HFF-Myc (cell line): ENCODE measurements at regions not wholly inside any gene's neighbourhood (a gene's known extent, or its start where the extent isn't known, plus 50 kb on each side); places are given as distances from the start of the nearest gene placed in this dataset.

ENCODE experiments used
- DNase-seq: peaks from one replicate; pipeline ENCODE4 v3.0.0-alpha.2; 2011; ENCODE audit warnings: low read depth; ENCODE audit errors: extremely low read depth
- H3K4me3 ChIP-seq: replicated peaks from 2 replicates; pipeline ENCODE4 v1.5.1; 2011; ENCODE audit warnings: low read depth, mild to moderate bottlenecking, control low read depth, low read length
- TF ChIP-seq, protein P1 (sequence below): IDR thresholded peaks from 2 replicates; pipeline ENCODE4 v1.5.1; 2012; ENCODE audit warnings: mild to moderate bottlenecking, low read depth, low read length, control low read depth; ENCODE audit errors: missing control alignments

DNA sequence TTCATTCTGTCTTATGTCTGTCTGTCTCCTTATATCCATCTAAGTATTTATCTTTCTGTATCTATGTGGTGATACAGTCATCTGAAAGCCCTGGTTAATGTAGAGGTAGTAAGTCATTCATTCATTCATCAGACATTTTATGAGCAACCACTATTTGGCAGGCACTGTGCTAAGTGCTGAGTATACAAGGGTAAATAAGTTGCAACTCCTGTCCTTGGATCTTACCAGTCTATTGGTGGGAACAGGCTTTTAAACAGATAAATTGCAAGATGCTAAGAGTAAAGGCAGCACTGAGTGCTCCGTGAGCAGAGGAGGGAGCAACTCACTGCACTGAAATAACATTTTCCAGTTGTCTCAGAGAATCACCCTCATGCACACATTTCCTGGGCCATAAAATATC is 68.6 kb downstream of the TMEM30B start:
- no peak overlapping the region for H3K4me3 ChIP-seq
- TF ChIP-seq, protein P1, sequence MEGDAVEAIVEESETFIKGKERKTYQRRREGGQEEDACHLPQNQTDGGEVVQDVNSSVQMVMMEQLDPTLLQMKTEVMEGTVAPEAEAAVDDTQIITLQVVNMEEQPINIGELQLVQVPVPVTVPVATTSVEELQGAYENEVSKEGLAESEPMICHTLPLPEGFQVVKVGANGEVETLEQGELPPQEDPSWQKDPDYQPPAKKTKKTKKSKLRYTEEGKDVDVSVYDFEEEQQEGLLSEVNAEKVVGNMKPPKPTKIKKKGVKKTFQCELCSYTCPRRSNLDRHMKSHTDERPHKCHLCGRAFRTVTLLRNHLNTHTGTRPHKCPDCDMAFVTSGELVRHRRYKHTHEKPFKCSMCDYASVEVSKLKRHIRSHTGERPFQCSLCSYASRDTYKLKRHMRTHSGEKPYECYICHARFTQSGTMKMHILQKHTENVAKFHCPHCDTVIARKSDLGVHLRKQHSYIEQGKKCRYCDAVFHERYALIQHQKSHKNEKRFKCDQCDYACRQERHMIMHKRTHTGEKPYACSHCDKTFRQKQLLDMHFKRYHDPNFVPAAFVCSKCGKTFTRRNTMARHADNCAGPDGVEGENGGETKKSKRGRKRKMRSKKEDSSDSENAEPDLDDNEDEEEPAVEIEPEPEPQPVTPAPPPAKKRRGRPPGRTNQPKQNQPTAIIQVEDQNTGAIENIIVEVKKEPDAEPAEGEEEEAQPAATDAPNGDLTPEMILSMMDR, result no peak
- DNase-seq, result no peak

DNA sequence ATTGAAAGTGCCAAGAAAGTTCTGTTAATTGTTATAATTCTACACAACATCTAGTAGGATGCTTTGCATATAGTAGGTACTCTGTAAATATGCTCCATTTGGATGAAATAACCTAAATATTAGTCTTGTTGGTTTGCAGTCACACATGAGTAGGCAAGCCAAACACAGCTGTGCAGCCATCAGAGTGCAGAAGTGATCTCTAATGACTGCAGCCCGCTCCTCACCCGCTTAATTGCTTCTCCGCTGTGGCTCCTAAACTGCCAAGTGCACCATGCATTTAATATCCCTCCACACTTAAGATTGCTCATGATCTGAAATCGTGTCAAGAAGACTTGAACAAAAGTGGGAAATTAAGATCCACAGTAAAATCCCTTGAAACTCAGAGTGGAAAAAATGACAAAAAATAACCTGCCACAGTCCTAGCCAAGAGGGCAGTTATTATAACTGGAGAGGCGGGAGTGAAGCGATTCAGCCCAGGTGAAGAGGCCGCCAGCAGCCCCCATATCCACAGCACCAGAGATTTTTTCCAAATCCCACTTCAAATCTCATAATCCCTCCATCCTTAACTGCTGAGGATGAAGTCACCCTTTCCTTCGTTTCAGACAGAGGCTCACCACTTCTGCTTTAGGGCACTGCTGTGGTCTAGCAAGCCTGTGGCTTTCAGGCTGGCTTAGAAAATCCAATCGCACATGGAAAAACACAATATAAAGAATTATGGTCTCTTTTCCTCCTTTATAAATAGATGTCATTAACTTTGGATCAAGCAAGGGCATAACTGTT is 69.5 kb downstream of the TMEM30B start:
- H3K4me3 ChIP-seq, result no peak overlapping the region
- no peak for DNase-seq
- TF ChIP-seq, protein P1, result no peak

DNA sequence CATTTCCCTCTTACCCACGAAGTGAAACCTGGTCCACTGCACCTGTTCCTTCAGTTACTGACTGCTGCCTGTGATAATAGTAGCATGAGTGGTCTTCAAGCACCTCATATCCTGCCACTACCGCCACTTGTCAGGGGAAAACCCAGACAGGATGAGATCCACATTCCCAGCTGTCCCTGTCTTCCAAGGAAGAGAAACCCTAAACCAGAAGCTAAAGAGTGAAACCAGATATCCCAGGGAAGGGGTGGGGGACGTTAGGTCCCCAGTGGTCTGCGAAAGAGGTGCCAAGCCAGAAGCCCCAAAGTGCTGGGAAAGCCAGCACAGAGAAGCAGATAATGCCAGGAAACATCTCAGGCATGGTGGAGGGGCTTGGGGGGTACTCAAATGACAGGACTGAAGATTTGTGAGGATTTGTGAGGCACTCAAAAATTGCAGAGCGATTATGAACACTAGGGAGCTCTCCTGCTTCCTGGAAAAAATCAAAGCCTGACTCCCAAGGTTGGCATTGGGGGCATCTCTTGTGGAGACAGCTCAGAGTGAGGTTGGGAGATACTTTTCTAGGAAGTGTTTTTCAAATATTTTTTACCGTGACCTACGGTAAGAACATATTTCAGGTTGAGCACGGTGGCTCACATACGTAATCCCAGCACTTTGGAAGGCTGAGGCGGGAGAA is 77.9 kb downstream of the TMEM30B start:
- TF ChIP-seq, protein P1, result no peak
- no peak overlapping the region for H3K4me3 ChIP-seq
- no peak for DNase-seq

DNA sequence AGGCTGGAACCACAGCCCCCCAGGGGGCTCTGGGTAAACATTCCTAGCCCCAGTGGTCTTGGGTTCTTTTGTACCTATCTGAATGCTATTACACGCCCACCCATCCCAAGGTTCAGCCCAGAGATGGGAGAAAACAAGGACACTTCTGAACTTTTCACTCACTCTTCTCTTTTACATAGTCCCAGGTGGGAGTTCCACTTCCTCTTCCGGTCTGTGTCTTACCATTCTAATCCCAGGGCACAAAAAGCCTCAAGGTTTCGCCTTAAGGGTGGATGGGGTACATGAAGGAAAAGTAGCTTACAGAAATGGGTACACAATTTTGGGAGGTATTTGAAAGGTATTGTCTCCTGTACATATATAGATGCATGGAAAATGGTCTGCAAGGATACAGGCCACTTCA is 79.0 kb downstream of the TMEM30B start:
- H3K4me3 ChIP-seq, result no peak overlapping the region
- DNase-seq, result no peak
- TF ChIP-seq, protein P1, result no peak

DNA sequence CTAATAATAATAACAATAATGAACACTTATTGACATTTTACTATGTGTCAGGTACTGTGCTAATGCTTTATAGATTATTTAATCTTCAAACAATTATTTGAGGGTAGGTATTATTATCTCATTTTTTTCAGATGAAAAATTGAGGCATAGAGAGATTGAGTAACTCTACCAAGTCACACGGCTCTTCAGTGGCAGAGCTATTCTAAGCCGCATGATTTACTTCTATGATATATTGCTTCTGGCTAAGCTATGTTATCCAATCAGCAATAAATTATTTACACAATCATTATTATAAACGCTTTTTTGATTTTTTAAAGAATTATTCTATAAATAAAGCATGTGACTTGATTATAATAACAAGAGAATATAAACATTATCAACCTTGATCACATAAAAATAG is 80.0 kb downstream of the TMEM30B start:
- TF ChIP-seq, protein P1, result no peak
- H3K4me3 ChIP-seq, result no peak overlapping the region

DNA sequence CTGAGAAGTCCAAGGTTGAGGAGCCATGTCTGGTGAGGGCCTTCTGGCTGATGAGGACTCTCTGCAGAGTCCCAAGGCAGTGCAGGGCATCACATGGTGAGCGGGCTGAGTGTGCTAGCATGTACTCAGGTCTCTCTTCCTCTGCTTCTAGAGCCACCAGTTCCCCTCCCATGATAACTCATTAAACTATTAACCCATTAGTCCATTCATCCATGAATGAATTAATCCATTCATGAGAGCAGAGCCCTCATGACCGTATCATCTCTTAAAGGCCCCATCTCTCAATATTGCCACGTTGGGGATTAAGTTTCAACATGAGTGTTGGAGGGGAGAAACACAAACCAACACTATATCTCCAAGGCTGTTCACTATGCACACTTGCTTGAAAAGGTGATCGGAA is 83.7 kb downstream of the TMEM30B start:
- TF ChIP-seq, protein P1, result no peak
- H3K4me3 ChIP-seq, result no peak overlapping the region
- no peak for DNase-seq

More for the DNA sequence above, 80.0 kb downstream of the TMEM30B start:
- no peak for DNase-seq

DNA sequence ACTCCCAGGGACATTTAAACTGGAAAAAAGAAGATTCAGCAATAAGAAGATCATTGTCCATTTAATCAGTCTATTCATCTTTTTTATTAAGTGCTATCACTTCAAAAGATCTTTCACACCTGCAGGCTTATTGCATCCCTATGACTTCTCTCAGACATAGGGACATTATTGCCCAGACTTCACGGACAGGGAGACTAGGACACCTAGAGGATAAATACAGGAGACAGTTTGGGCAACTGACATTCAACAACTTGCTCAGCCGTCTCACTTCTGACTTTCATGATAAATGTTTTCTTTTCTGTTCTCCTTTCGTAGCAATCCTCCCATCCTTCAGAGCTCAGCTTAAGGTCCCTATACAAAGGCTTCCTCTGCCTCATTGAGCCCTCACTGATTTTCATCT is 84.3 kb downstream of the TMEM30B start:
- TF ChIP-seq, protein P1, result no peak
- no peak overlapping the region for H3K4me3 ChIP-seq
- no peak for DNase-seq
